ENCODE measurements at regions not wholly inside any gene's neighbourhood (a gene's known extent, or its start where the extent isn't known, plus 50 kb on each side); places are given as distances from the start of the nearest gene placed in this dataset.

GRCh38 chr16:66266436-66267291 lies 99.8 kb upstream of the CDH5 start:
- TF ChIP-seq, protein P1, sequence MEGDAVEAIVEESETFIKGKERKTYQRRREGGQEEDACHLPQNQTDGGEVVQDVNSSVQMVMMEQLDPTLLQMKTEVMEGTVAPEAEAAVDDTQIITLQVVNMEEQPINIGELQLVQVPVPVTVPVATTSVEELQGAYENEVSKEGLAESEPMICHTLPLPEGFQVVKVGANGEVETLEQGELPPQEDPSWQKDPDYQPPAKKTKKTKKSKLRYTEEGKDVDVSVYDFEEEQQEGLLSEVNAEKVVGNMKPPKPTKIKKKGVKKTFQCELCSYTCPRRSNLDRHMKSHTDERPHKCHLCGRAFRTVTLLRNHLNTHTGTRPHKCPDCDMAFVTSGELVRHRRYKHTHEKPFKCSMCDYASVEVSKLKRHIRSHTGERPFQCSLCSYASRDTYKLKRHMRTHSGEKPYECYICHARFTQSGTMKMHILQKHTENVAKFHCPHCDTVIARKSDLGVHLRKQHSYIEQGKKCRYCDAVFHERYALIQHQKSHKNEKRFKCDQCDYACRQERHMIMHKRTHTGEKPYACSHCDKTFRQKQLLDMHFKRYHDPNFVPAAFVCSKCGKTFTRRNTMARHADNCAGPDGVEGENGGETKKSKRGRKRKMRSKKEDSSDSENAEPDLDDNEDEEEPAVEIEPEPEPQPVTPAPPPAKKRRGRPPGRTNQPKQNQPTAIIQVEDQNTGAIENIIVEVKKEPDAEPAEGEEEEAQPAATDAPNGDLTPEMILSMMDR (conservative IDR thresholded peaks at IDR 0.05; ENCODE audit: low read depth, low read length), result no peak
- DNase-seq (ENCODE audit: low read depth), result no peak
- H3K4me3 ChIP-seq (ENCODE audit: low read depth, low read length), result no peak overlapping the region

- DNase-seq (ENCODE audit: low read depth), result no peak
- TF ChIP-seq, protein P1 (conservative IDR thresholded peaks at IDR 0.05; ENCODE audit: low read depth, low read length), result no peak
Measured at GRCh38 chr16:66265556-66266141, 100.8 kb upstream of the CDH5 start.

GRCh38 chr16:66265048-66265415 lies 101.5 kb upstream of the CDH5 start:
- TF ChIP-seq, protein P1 (conservative IDR thresholded peaks at IDR 0.05; ENCODE audit: low read depth, low read length), result no peak
- DNase-seq (ENCODE audit: low read depth), result no peak
- no peak overlapping the region for H3K4me3 ChIP-seq (ENCODE audit: low read depth, low read length)

More at GRCh38 chr16:66265556-66266141, 100.8 kb upstream of the CDH5 start:
- no peak overlapping the region for H3K4me3 ChIP-seq (ENCODE audit: low read depth, low read length)

- no peak for DNase-seq (ENCODE audit: low read depth)
- TF ChIP-seq, protein P1 (conservative IDR thresholded peaks at IDR 0.05; ENCODE audit: low read depth, low read length), result no peak
- H3K4me3 ChIP-seq (ENCODE audit: low read depth, low read length), result no peak overlapping the region
Measured at GRCh38 chr16:66264311-66265047, 102.0 kb upstream of the CDH5 start.

GRCh38 chr16:66263973-66264310 lies 102.5 kb upstream of the CDH5 start:
- no peak overlapping the region for H3K4me3 ChIP-seq (ENCODE audit: low read depth, low read length)
- TF ChIP-seq, protein P1 (conservative IDR thresholded peaks at IDR 0.05; ENCODE audit: low read depth, low read length), result no peak
- no peak for DNase-seq (ENCODE audit: low read depth)

GRCh38 chr16:66263168-66263972 lies 103.1 kb upstream of the CDH5 start:
- no peak for DNase-seq (ENCODE audit: low read depth)
- H3K4me3 ChIP-seq (ENCODE audit: low read depth, low read length), result no peak overlapping the region
- TF ChIP-seq, protein P1 (conservative IDR thresholded peaks at IDR 0.05; ENCODE audit: low read depth, low read length), result no peak
